Fibroblast of pulmonary artery (primary cell): ENCODE measurements at regions not wholly inside any gene's neighbourhood (a gene's known extent, or its start where the extent isn't known, plus 50 kb on each side); places are given as distances from the start of the nearest gene placed in this dataset.

Experiments
- DNase-seq: peaks from one replicate; pipeline ENCODE4 v3.0.0-alpha.2; 2010; ENCODE audit warnings: low read depth
- H3K4me3 ChIP-seq: replicated peaks from 2 replicates; pipeline ENCODE4 v1.5.1; 2011; ENCODE audit warnings: low read depth, mild to moderate bottlenecking, control low read depth, low read length, moderate library complexity
- TF ChIP-seq, protein P1 (sequence below): IDR thresholded peaks from 2 replicates; pipeline ENCODE4 v1.5.1; 2011; ENCODE audit warnings: mild to moderate bottlenecking, control low read depth, low read length, inconsistent platforms; ENCODE audit errors: missing control alignments

DNA sequence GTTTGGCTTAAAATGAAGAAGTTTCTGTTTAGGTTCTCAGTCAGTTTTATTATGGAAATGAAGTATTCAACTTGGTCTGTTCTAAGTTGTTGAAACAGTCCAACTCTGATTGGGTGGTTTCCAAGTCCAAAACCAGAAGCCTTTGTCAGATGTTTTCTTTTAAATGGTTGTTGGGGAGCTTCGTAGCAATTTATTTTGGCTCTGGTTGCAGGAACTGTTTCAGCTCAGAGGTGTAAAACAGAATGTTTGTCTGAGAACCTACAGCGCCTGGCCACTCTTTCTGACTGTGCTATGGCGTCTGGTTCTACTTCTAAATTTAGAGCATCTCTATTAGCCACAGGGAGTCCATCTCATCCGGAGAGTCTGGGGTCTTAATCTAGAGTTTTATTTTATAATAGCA, 582.6 kb upstream of the TMPRSS15 start:
- no peak for DNase-seq
- TF ChIP-seq, protein P1, sequence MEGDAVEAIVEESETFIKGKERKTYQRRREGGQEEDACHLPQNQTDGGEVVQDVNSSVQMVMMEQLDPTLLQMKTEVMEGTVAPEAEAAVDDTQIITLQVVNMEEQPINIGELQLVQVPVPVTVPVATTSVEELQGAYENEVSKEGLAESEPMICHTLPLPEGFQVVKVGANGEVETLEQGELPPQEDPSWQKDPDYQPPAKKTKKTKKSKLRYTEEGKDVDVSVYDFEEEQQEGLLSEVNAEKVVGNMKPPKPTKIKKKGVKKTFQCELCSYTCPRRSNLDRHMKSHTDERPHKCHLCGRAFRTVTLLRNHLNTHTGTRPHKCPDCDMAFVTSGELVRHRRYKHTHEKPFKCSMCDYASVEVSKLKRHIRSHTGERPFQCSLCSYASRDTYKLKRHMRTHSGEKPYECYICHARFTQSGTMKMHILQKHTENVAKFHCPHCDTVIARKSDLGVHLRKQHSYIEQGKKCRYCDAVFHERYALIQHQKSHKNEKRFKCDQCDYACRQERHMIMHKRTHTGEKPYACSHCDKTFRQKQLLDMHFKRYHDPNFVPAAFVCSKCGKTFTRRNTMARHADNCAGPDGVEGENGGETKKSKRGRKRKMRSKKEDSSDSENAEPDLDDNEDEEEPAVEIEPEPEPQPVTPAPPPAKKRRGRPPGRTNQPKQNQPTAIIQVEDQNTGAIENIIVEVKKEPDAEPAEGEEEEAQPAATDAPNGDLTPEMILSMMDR = no peak

DNA sequence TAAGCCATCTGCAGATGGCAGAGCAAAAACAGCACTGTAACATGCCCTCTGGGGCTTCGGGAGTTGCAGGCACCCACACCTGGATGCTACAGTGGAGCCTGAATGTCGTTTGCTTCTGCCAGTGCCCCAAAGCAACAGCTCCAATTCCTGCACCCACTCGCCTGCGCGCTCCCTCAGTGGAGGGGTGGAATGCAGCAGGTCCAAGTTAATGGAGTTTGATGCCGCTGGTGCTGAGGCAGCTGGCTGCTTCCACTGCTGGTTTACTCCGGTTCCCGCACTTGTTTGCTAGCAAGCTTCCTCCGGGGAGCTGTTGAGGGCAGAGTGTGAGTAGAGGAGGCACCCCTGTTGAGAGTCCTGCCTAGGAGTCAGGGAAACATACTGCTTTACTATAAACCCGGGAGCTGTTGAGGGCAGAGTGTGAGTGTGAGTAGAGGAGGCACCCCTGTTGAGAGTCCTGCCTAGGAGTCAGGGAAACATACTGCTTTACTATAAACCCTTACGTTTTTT, 584.0 kb upstream of the TMPRSS15 start:
- TF ChIP-seq, protein P1 = no peak
- no peak overlapping the region for H3K4me3 ChIP-seq
- no peak for DNase-seq

More for the DNA sequence above, 582.6 kb upstream of the TMPRSS15 start:
- no peak overlapping the region for H3K4me3 ChIP-seq

GRCh38 chr21:18989953-18990495, 586.4 kb upstream of the TMPRSS15 start:
- H3K4me3 ChIP-seq = no peak overlapping the region
- TF ChIP-seq, protein P1 = no peak
- DNase-seq = no peak

GRCh38 chr21:18991846-18992245, 588.3 kb upstream of the TMPRSS15 start:
- H3K4me3 ChIP-seq = no peak overlapping the region
- TF ChIP-seq, protein P1 = no peak
- DNase-seq = no peak

GRCh38 chr21:19010251-19010650, 606.7 kb upstream of the TMPRSS15 start:
- no peak for DNase-seq
- TF ChIP-seq, protein P1 = no peak
- H3K4me3 ChIP-seq = no peak overlapping the region

- no peak for DNase-seq
These were observed 607.4 kb upstream of the TMPRSS15 start for GRCh38 chr21:19010996-19011395.

More at GRCh38 chr21:19010996-19011395, 607.4 kb upstream of the TMPRSS15 start:
- no peak overlapping the region for H3K4me3 ChIP-seq
- TF ChIP-seq, protein P1 = no peak
